MM.1S (cell line): ENCODE measurements at regions not wholly inside any gene's neighbourhood (a gene's known extent, or its start where the extent isn't known, plus 50 kb on each side); places are given as distances from the start of the nearest gene placed in this dataset.

Experiments
- DNase-seq: peaks from one replicate; pipeline ENCODE4 v3.0.0-alpha.2; 2015
- H2AFZ ChIP-seq: fragments of 300-600 bp; sonication (generic); 2 replicates; pipeline ENCODE4 v1.6.0; 2016; ENCODE audit warnings: antibody characterized with exemption, low read length
- H3F3A ChIP-seq: fragments of 300-600 bp; sonication (generic); 2 replicates; pipeline ENCODE4 v1.6.1; 2016; ENCODE audit warnings: mild to moderate bottlenecking, antibody characterized with exemption, low read length, moderate library complexity, mixed read lengths; ENCODE audit not compliant: insufficient read depth
- H3K27ac ChIP-seq: fragments of 300-600 bp; sonication (generic); 2 replicates; pipeline ENCODE4 v1.5.1; 2016; ENCODE audit warnings: mild to moderate bottlenecking, low read length
- H3K27me3 ChIP-seq: fragments of 300-600 bp; sonication (generic); replicated peaks from 2 replicates; pipeline ENCODE4 v1.6.0; 2016; ENCODE audit warnings: low read length; ENCODE audit not compliant: insufficient read depth
- H3K36me3 ChIP-seq: fragments of 300-600 bp; sonication (generic); replicated peaks from 2 replicates; pipeline ENCODE4 v1.6.1; 2016; ENCODE audit warnings: mild to moderate bottlenecking, low read length, mixed read lengths; ENCODE audit not compliant: insufficient read depth
- H3K4me1 ChIP-seq: fragments of 300-600 bp; sonication (generic); 2 replicates; pipeline ENCODE4 v1.6.1; 2016; ENCODE audit warnings: low read length, mixed read lengths
- H3K4me2 ChIP-seq: fragments of 300-600 bp; sonication (generic); 2 replicates; pipeline ENCODE4 v1.6.0; 2016; ENCODE audit warnings: low read depth, low read length
- H3K4me3 ChIP-seq: fragments of 300-600 bp; sonication (generic); 2 replicates; pipeline ENCODE4 v1.5.1; 2016; ENCODE audit warnings: low read length, mixed read lengths
- H3K79me2 ChIP-seq: fragments of 300-600 bp; sonication (generic); 2 replicates; pipeline ENCODE4 v1.6.1; 2016; ENCODE audit warnings: mixed run types, low read length, mixed read lengths
- H3K9ac ChIP-seq: fragments of 300-600 bp; sonication (generic); 2 replicates; pipeline ENCODE4 v1.6.1; 2016; ENCODE audit warnings: low read length, mixed read lengths
- H3K9me2 ChIP-seq: fragments of 300-600 bp; sonication (generic); replicated peaks from 2 replicates; pipeline ENCODE4 v1.6.1; 2016; ENCODE audit warnings: mild to moderate bottlenecking, low read length, mixed read lengths; ENCODE audit not compliant: insufficient read depth
- H3K9me3 ChIP-seq: fragments of 300-600 bp; sonication (generic); replicated peaks from 2 replicates; pipeline ENCODE4 v1.6.1; 2016; ENCODE audit warnings: mild to moderate bottlenecking, low read length, mixed read lengths; ENCODE audit not compliant: insufficient read depth
- H4K20me1 ChIP-seq: fragments of 300-600 bp; sonication (generic); 2 replicates; pipeline ENCODE4 v1.6.1; 2016; ENCODE audit warnings: mild to moderate bottlenecking, low read length, moderate library complexity, mixed read lengths; ENCODE audit not compliant: insufficient read depth
- EZH2 ChIP-seq: fragments of 300-600 bp; sonication (generic); optimal IDR thresholded peaks from 2 replicates; pipeline ENCODE3; 2017; ENCODE audit warnings: low read depth, mild to moderate bottlenecking, antibody characterized with exemption, low read length, mixed read lengths
- EZH2phosphoT487 ChIP-seq: fragments of 300-600 bp; sonication (generic); IDR thresholded peaks from 2 replicates; pipeline ENCODE4 v1.6.1; 2018; ENCODE audit warnings: antibody characterized with exemption, low read length
- TF ChIP-seq, protein P1 (sequence below): fragments of 300-600 bp; sonication (generic); IDR thresholded peaks from 2 replicates; pipeline ENCODE4 v1.5.1; 2016; ENCODE audit warnings: antibody characterized with exemption, low read length, mixed read lengths

DNA sequence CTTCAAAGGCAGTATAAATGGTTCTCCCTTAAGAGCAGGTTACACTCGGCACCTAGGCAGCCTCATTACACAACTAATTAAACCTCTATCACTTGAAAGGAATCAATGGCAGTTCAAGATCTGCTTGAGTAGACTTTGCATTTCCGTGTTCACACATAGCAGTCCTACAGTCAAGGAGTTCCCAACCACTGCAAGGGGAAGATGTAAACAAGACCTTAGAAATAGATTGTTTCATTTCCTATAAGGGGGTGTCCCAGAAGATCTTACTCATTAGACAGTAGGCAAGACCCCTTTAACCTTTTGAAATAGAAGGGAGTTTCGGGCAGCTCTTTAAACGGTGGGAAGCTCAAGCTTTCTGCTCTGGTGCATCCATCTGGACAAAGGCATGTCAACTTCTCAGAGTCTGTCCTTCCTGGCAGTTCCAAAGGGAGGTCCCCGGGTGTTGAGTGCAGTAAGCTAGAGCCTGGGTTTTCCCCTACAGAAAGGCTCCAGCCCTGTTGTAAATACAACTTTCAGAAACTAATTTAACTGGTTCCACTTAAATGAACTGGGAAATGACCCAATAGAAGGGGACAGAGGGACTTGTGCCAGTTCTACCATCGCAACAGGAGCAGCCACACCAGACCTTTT, 150.8 kb downstream of the RBMX2 start:
- Histone ChIP-seq H3K4me3 (no peak overlapping the region), H3K9me3 (no peaks in the 10 kb centered on the region), H3K27me3 (no peaks in the 10 kb centered on the region), H3K4me2 (no peak overlapping the region), H3K9me2 (no peaks in the 10 kb centered on the region), H3K79me2 (no peaks in the 10 kb centered on the region), H3K9ac (no peak overlapping the region), H4K20me1 (no peaks in the 10 kb centered on the region), H3K4me1 (no peaks in the 10 kb centered on the region), H3K36me3 (no peaks in the 10 kb centered on the region), H3F3A (no peaks in the 10 kb centered on the region), H2AFZ (no peak overlapping the region), H3K27ac (no peak overlapping the region)
- TF ChIP-seq EZH2 (no peak), EZH2phosphoT487 (no peak)
- TF ChIP-seq, protein P1, sequence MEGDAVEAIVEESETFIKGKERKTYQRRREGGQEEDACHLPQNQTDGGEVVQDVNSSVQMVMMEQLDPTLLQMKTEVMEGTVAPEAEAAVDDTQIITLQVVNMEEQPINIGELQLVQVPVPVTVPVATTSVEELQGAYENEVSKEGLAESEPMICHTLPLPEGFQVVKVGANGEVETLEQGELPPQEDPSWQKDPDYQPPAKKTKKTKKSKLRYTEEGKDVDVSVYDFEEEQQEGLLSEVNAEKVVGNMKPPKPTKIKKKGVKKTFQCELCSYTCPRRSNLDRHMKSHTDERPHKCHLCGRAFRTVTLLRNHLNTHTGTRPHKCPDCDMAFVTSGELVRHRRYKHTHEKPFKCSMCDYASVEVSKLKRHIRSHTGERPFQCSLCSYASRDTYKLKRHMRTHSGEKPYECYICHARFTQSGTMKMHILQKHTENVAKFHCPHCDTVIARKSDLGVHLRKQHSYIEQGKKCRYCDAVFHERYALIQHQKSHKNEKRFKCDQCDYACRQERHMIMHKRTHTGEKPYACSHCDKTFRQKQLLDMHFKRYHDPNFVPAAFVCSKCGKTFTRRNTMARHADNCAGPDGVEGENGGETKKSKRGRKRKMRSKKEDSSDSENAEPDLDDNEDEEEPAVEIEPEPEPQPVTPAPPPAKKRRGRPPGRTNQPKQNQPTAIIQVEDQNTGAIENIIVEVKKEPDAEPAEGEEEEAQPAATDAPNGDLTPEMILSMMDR = no peak
- no peak for DNase-seq

DNA sequence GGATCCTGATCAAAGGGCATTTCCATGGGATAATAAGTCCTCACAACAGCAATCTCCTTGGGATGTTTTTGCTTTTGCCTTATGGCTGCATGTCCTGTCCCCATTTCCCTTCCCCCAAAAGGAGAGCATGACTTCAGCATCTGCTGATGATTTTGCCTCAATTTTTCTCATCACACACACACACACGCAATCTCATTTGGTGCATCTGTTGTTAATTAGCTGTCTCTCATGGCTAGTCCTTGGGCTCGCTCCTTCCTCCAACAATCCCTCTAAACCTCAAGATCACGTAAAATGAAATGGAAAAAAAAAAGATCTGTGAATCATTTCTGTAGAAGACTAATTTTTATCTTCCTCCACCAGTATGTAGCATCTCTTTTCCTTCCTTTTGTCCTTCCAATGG, 153.6 kb downstream of the RBMX2 start:
- no peaks in the 10 kb centered on the region for H3K9me3 ChIP-seq
- no peaks in the 10 kb centered on the region for H3K36me3 ChIP-seq
- no peak overlapping the region for H3K27ac ChIP-seq
- H3K79me2 ChIP-seq = no peaks in the 10 kb centered on the region
- H3K27me3 ChIP-seq = no peaks in the 10 kb centered on the region
- H3K4me1 ChIP-seq = no peaks in the 10 kb centered on the region
- TF ChIP-seq EZH2phosphoT487 = no peak
- H3K9ac ChIP-seq = no peak overlapping the region
- H3F3A ChIP-seq = no peaks in the 10 kb centered on the region
- H4K20me1 ChIP-seq = no peaks in the 10 kb centered on the region
- H2AFZ ChIP-seq = no peak overlapping the region
- no peaks in the 10 kb centered on the region for H3K9me2 ChIP-seq
- no peak for DNase-seq
- H3K4me2 ChIP-seq = no peak overlapping the region
- H3K4me3 ChIP-seq = no peak overlapping the region

DNA sequence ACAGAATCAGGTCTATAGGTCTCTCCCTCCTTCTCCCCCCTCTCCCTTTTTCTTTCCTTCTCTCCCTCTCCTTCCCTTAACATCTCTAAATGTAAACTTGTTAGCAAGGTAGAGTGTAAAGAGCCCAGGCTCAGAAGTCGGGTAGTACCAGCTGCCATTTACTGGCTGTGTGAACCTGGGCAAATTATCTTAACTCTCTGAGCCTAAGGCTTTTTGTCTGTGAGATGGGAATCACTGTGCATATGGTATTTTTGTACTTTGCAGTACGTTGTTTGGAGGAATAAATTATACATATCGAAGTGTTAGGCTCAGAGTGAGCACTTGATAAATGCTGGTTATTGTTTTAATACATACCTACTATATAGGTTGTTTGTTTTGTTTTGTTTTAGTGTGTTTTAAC, 154.0 kb downstream of the RBMX2 start:
- Histone ChIP-seq H4K20me1 (no peaks in the 10 kb centered on the region), H3K27me3 (no peaks in the 10 kb centered on the region), H3K9ac (no peak overlapping the region), H3K9me2 (no peaks in the 10 kb centered on the region), H3K9me3 (no peaks in the 10 kb centered on the region), H3K4me2 (no peak overlapping the region), H3K4me3 (no peak overlapping the region), H3K36me3 (no peaks in the 10 kb centered on the region), H3F3A (no peaks in the 10 kb centered on the region), H3K79me2 (no peaks in the 10 kb centered on the region), H3K4me1 (no peaks in the 10 kb centered on the region), H2AFZ (no peak overlapping the region), H3K27ac (no peak overlapping the region)
- TF ChIP-seq, protein P1 = no peak
- TF ChIP-seq EZH2phosphoT487 (no peak), EZH2 (no peak)
- no peak for DNase-seq

DNA sequence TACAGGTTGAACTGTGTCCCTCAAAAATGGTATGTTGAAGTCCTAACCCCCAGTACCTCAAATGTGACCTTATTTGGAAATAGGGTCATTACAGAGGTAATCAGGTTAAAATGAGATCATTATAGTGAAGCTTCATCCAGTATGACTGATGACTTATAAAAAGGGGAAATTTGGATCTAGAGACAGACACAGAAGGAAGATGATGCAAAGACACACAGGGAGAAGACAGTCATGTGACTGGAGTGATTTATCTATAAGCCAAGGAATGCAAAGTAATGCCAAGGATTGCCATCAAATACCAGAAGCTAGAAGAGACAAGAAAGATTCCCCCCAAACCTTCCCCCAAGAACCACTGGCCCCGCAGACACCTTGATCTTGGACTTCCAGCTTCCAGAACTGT, 155.2 kb downstream of the RBMX2 start:
- H3K4me2 ChIP-seq = no peak overlapping the region
- no peak overlapping the region for H2AFZ ChIP-seq
- TF ChIP-seq EZH2 (no peak), EZH2phosphoT487 (no peak)
- TF ChIP-seq, protein P1 = no peak
- no peaks in the 10 kb centered on the region for H3F3A ChIP-seq
- no peaks in the 10 kb centered on the region for H3K9me2 ChIP-seq
- no peaks in the 10 kb centered on the region for H3K79me2 ChIP-seq
- H3K4me3 ChIP-seq = no peak overlapping the region
- no peaks in the 10 kb centered on the region for H3K4me1 ChIP-seq
- no peaks in the 10 kb centered on the region for H3K9me3 ChIP-seq
- no peaks in the 10 kb centered on the region for H3K36me3 ChIP-seq
- no peak overlapping the region for H3K27ac ChIP-seq
- no peaks in the 10 kb centered on the region for H3K27me3 ChIP-seq
- H3K9ac ChIP-seq = no peak overlapping the region
- H4K20me1 ChIP-seq = no peaks in the 10 kb centered on the region
- DNase-seq = no peak
